ENCODE measurements at regions not wholly inside any gene's neighbourhood (a gene's known extent, or its start where the extent isn't known, plus 50 kb on each side); places are given as distances from the start of the nearest gene placed in this dataset.

DNA sequence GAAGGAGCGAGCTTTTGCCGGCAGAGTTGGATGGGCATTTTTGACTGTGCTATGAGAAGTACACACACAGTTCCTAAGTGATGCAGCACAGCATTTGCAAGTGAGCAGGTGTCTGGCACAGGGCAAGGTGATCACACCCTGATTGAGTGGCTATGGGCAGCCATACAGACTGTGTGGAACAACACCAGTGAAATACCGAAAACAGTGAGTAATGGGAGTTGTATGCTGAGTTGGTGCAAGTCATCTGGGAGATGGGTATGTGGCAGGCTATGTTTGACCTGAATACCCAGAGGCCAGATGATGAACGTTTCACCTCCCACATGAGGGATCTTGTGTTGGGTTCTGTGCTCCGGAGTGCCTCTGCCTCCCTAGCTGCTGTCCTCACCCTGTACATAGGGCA lies 53.5 kb upstream of the TIPARP start:
- intact Hi-C loops (cut with DNase I; ENCODE audit: low total_unique reads) (no loop called here), in situ Hi-C loops (cut with MboI; ENCODE audit: low sequenced_read_pairs in 4 of 4) (no loop called here)
- Histone ChIP-seq H3K36me3 (no peaks in the 10 kb centered on the region), H3K4me3 (no peak overlapping the region), H3K4me1 (no peaks in the 10 kb centered on the region), H3K27ac (no peak overlapping the region), H3K9me3 (no peaks in the 10 kb centered on the region), H3K27me3 (no peaks in the 10 kb centered on the region)
- DNase-seq (no peak), ATAC-seq (peak in 1 of 2 donors; percentile 42)
- no peak for TF ChIP-seq CTCF (IDR thresholded peaks at IDR 0.05 in 4 of 5, conservative IDR thresholded peaks at IDR 0.05 in 1 of 5)
- no peak for TF ChIP-seq POLR2A (IDR thresholded peaks at IDR 0.05)

- no peaks in the 10 kb centered on the region for H3K36me3 ChIP-seq
- H3K27ac ChIP-seq, result no peak overlapping the region
- no peaks in the 10 kb centered on the region for H3K9me3 ChIP-seq
- DNase-seq (no peak), ATAC-seq (no peak)
- no peaks in the 10 kb centered on the region for H3K4me1 ChIP-seq
- H3K4me3 ChIP-seq, result no peak overlapping the region
- intact Hi-C loops (cut with DNase I; ENCODE audit: low total_unique reads), result no loop called here
- in situ Hi-C loops (cut with MboI; ENCODE audit: low sequenced_read_pairs in 4 of 4), result no loop called here
- H3K27me3 ChIP-seq, result no peaks in the 10 kb centered on the region
- TF ChIP-seq CTCF (IDR thresholded peaks at IDR 0.05 in 4 of 5, conservative IDR thresholded peaks at IDR 0.05 in 1 of 5), result no peak
- TF ChIP-seq POLR2A (IDR thresholded peaks at IDR 0.05), result no peak
These were observed 54.1 kb upstream of the TIPARP start for GRCh38 chr3:156620260-156620659.

- no peak for ATAC-seq
- in situ Hi-C loops (cut with MboI; ENCODE audit: low sequenced_read_pairs in 4 of 4), result no loop called here
These were observed 55.0 kb upstream of the TIPARP start for GRCh38 chr3:156619376-156619775.

DNA sequence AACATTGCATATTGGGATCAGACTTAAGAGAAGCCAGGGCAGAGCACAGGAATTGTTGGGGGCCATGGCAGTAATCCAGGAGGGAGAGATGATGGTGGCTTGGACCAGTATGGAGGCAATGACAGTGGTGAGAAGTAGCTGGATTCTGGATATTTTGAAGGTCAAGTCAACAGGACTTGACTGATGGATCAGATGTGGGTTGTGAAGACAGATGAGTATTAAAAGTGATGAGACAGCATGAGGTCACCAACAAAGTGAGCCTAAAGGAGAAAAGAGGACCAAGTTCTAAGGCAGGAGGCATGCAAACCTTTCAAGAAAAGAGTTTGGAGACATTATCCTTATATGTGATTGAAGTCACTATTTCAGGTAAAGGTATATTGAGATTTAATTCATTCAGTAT lies 56.6 kb upstream of the TIPARP start:
- no peaks in the 10 kb centered on the region for H3K9me3 ChIP-seq
- ATAC-seq (no peak), DNase-seq (no peak)
- no peaks in the 10 kb centered on the region for H3K27me3 ChIP-seq
- no peak for TF ChIP-seq CTCF (IDR thresholded peaks at IDR 0.05 in 4 of 5, conservative IDR thresholded peaks at IDR 0.05 in 1 of 5)
- TF ChIP-seq POLR2A (IDR thresholded peaks at IDR 0.05), result no peak
- intact Hi-C loops (cut with DNase I; ENCODE audit: low total_unique reads), result no loop called here
- no peaks in the 10 kb centered on the region for H3K36me3 ChIP-seq
- no peak overlapping the region for H3K27ac ChIP-seq
- H3K4me1 ChIP-seq, result no peaks in the 10 kb centered on the region
- no peak overlapping the region for H3K4me3 ChIP-seq
- in situ Hi-C loops (cut with MboI; ENCODE audit: low sequenced_read_pairs in 4 of 4), result no loop called here

More at GRCh38 chr3:156619376-156619775, 55.0 kb upstream of the TIPARP start:
- no peaks in the 10 kb centered on the region for H3K27me3 ChIP-seq
- H3K4me1 ChIP-seq, result no peaks in the 10 kb centered on the region
- no peaks in the 10 kb centered on the region for H3K36me3 ChIP-seq
- TF ChIP-seq POLR2A (IDR thresholded peaks at IDR 0.05) (no peak), CTCF (IDR thresholded peaks at IDR 0.05 in 4 of 5, conservative IDR thresholded peaks at IDR 0.05 in 1 of 5) (no peak)
- DNase-seq, result no peak
- intact Hi-C loops (cut with DNase I; ENCODE audit: low total_unique reads), result no loop called here
- no peaks in the 10 kb centered on the region for H3K9me3 ChIP-seq
- no peak overlapping the region for H3K4me3 ChIP-seq
- H3K27ac ChIP-seq, result no peak overlapping the region

DNA sequence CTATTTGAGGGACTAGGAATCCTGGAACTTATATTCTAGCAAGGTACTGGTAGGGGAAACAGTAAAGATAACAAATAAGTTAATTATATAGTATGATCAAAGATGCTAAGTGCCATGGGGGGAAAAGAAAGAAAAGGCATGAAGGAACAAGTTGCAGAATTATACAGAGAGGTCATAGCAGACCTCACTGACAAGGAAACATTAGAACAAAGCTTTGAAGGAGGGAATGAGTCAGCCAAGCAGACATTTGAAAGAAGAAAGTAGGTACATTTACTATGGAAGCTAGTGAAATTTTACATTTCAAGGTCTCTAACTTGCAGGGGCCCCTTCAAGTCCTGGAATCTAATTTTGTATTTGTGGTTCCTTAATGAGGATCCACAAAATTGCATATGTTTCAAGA lies 57.2 kb upstream of the TIPARP start:
- no peak for ATAC-seq
- H3K27me3 ChIP-seq, result no peaks in the 10 kb centered on the region
- H3K27ac ChIP-seq, result no peak overlapping the region
- no peaks in the 10 kb centered on the region for H3K36me3 ChIP-seq
- H3K9me3 ChIP-seq, result no peaks in the 10 kb centered on the region
- no peak for DNase-seq
- in situ Hi-C loops (cut with MboI; ENCODE audit: low sequenced_read_pairs in 4 of 4) (no loop called here), intact Hi-C loops (cut with DNase I; ENCODE audit: low total_unique reads) (no loop called here)
- TF ChIP-seq CTCF (IDR thresholded peaks at IDR 0.05 in 4 of 5, conservative IDR thresholded peaks at IDR 0.05 in 1 of 5) (no peak), POLR2A (IDR thresholded peaks at IDR 0.05) (no peak)
- H3K4me3 ChIP-seq, result no peak overlapping the region
- H3K4me1 ChIP-seq, result no peaks in the 10 kb centered on the region

Data from gastrocnemius medialis (tissue), 4 donors.